GM19452 (cell line): ENCODE measurements at regions not wholly inside any gene's neighbourhood (a gene's known extent, or its start where the extent isn't known, plus 50 kb on each side); places are given as distances from the start of the nearest gene placed in this dataset.
"Not testable (repeated sequence)": the region's sequence is repeated elsewhere in the genome, so short reads cannot be mapped to it uniquely, and the experiment has no call there.

ENCODE experiments used
- ATAC-seq: cut with Tn5 transposase; IDR thresholded peaks from one replicate; pipeline ENCODE4 v1.9.1; 2021; ENCODE audit not compliant: unreplicated experiment

DNA sequence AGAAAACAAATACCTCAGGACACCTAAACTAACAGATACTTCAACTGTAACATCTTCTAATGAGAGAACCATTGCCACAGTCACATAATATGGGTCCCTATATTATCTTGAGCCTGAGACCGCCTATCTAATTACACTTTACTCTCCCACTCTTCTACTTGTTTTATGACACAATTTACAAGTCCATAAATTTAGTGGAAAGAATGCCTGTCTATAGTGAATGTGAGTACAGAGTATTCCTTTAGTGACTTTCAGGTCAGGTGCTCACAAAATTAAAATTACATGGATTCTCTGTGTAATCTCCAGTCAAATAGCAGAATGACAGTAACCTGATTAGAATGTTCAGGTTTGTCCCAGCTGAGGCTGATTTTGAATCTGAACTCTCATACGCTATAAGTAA is 624.1 kb downstream of the PKHD1 start:
- no peak for ATAC-seq

- ATAC-seq: no peak
These were observed 622.5 kb downstream of the PKHD1 start for GRCh38 chr6:51464956-51465355.

- no peak for ATAC-seq
These were observed 621.0 kb downstream of the PKHD1 start for GRCh38 chr6:51466427-51466826.

- ATAC-seq: no peak
These were observed 620.0 kb downstream of the PKHD1 start for GRCh38 chr6:51467231-51467952.

- ATAC-seq: no peak
These were observed 618.7 kb downstream of the PKHD1 start for GRCh38 chr6:51468704-51469103.

DNA sequence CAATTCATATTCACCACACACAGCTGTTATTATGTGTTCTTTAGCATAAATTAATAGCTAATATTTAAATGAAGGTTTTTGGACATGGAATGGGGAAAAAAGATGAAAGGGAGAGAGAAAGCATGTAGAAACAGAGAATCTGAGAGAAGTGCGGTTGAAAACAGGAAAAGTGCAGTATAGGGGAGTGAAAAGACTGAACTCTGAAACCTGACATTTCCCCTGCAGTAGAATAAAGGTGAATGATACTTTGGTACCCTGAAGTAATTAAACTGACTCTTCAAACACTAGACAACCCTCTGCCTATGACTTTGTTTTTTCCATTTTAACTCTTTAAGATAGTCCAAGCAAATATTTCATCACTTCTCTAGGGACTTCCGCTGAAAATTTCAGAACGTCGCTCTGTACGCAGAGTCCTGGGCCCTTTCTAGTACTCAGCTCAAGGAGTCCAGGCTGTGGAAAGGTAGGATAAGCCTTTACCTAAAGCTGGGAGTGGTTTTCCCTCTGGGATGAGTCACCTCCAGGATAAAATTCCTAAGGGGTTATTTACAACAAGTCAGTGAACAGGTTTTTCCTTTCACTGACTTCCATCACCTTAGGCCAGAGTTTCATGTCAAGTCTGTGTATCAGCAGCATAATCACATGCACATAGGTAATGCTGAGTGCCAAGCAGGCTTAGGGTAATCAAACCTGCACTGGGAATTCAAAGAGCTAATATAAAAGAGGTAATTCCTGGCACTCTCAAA is 614.5 kb downstream of the PKHD1 start:
- no peak for ATAC-seq

GRCh38 chr6:51474022-51474975 is 613.1 kb downstream of the PKHD1 start:
- ATAC-seq: no peak

DNA sequence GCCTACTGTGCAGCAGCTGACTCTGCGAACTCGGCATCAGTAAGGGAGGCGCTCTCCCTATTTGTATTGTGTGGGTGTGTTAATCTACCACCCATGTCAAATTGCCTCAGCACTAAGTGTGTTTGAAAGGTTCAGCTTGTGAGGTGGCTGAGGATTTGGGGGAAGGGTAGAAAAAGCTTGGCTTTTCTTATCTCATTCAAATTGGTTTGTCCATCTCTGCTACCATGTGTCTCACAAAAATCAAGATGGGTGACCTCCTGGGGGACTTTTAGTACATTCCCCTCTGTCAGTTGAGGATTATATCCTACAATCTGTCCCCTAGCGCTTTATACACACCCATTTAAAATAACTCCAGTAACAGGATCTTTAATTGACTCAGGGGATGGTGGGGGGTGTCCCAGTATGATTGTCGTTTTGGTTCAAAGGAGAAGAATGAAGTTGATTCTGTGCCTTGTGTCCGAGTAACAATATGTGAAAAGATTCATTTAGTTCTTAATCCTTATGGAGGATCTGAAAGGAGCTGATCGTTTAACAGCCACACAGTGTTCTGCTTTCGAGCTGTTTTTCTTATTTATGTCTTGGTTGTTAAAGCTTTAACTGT is 609.6 kb downstream of the PKHD1 start:
- no peak for ATAC-seq

GRCh38 chr6:51479296-51479695 is 608.1 kb downstream of the PKHD1 start:
- no peak for ATAC-seq

- no peak for ATAC-seq
These were observed 607.4 kb downstream of the PKHD1 start for GRCh38 chr6:51480040-51480439.

GRCh38 chr6:51485869-51486268 is 601.5 kb downstream of the PKHD1 start:
- ATAC-seq: not testable (repeated sequence)

- ATAC-seq: no peak
These were observed 599.5 kb downstream of the PKHD1 start for GRCh38 chr6:51487937-51488336.

- ATAC-seq: no peak
These were observed 598.3 kb downstream of the PKHD1 start for GRCh38 chr6:51489133-51489532.

GRCh38 chr6:51490101-51490500 is 597.3 kb downstream of the PKHD1 start:
- no peak for ATAC-seq

DNA sequence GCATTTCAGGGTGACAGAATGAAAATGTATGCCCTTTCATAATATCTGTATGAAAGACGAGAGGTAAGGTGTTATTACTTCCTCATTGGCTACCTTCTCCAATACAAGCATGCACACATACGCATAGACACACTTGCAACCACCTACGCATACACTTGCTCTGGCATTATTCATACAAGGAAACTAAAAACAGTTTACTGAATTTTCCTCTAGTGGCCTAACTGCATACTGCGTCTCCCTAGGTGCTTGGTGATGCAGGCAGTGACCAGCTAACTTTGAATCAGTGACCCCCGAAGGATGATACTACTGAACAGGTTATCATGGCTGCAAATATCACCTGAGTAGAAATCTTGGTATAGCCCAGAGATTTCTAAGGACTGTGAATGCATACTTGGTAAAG is 593.1 kb downstream of the PKHD1 start:
- no peak for ATAC-seq

DNA sequence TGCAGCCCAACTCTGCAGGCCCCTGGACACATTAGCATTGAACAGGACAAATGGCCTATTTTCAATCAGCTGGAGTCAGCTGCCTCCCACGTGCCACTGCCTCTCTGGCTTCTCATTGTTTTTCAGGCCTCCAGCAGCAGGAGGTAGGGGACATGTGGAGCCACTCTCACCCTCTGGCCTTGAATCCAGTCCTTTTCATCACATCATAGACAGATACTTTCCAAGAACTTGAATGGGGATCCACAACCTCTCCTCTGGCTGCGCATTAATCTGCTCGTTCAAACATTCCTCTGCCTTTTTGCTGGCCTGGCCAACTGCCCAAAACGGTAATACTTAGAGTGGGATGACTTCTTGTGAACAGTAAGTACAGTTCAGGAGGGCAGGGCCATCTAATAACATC is 592.3 kb downstream of the PKHD1 start:
- no peak for ATAC-seq

GRCh38 chr6:51495610-51496396 is 591.6 kb downstream of the PKHD1 start:
- no peak for ATAC-seq

DNA sequence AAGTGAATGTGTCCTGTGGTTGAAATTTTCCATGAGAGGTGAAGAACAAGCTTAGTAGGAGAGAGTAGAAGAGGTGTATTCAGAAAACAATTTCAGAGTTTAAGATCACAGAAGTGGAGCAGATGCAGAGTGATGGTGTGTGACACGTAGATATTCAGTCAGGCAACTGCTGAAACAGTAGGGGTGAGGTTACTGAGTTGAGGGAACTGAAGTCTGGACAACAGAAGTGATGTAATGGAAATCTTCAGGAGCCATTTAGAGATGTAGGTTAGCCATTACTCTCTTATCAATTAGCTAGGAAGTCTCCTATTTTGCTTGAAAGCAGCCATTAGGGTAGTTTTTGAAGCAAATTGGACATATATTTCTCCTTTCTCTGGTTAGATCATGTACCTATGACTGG is 584.4 kb downstream of the PKHD1 start:
- ATAC-seq: no peak

DNA sequence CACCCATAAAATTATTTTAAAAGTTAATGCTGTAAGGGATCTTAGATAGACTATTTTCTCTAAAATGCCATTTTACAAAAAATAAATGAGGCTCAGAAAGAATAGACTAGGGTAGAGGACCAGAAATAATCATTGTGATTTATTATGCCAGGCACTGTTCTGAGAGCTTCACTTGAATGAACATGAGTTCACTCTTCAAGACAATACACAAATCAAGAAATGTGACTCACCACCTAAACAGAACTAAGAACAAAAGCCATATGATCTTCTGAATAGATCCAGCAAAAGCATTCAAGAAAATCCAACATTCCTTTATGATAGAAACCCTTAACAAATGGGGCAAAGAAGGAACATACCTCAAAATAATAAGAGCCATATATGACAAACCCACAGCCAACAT is 582.0 kb downstream of the PKHD1 start:
- no peak for ATAC-seq

DNA sequence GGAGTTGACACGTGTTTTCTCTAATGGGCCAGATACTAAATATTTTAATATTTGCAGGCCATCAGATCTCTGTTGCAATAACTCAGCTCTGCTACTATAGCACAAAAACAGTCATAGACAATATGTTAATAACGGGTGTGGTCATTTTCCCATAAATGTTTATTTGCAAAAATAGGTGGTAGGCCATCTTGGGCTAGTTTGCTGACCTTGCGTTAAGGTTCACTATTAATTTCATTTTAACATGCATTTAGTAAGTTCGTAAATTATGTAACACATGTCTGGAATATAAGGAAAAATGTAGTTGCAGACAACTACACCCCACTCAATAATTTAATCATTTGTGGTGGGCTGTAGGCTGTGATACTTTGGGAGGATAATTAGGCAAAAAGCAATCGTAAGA is 577.8 kb downstream of the PKHD1 start:
- ATAC-seq: no peak
